Tibial artery (tissue), 4 donors: ENCODE measurements at regions not wholly inside any gene's neighbourhood (a gene's known extent, or its start where the extent isn't known, plus 50 kb on each side); places are given as distances from the start of the nearest gene placed in this dataset.

Experiments
- DNase-seq, 2 donors: peaks; one replicate each; pipeline ENCODE4 v3.0.0-alpha.2; 2019
- H3K27ac ChIP-seq, 2 donors: fragments of 200-600 bp; sonication (generic) in 1 of 2; 1 replicate in 1 of 2; 2 replicates in 1 of 2; pipeline ENCODE4 v1.5.1; 2018 to 2019; ENCODE audit warnings: mild to moderate bottlenecking in 1 of 2
- H3K27me3 ChIP-seq, 2 donors: fragments of 200-600 bp; sonication (generic) in 1 of 2; one replicate each; pipeline versions ENCODE4 v1.5.1 to v1.6.0; 2016 to 2019
- H3K36me3 ChIP-seq, 3 donors: fragments of 200-600 bp; sonication (generic) in 2 of 3; one replicate each; pipeline ENCODE4 v1.5.1; 2016 to 2019; ENCODE audit warnings: mild to moderate bottlenecking in 2 of 3
- H3K4me1 ChIP-seq, 4 donors: fragments of 200-600 bp; sonication (generic) in 2 of 4; 1 replicate in 3 of 4; 2 replicates in 1 of 4; pipeline ENCODE4 v1.5.1; 2016 to 2019
- H3K4me3 ChIP-seq, 2 donors: fragments of 200-600 bp; sonication (generic) in 1 of 2; 1 replicate in 1 of 2; 2 replicates in 1 of 2; pipeline ENCODE4 v1.5.1; 2018 to 2019; ENCODE audit warnings: mild to moderate bottlenecking in 2 of 2
- H3K9me3 ChIP-seq, 3 donors: fragments of 200-600 bp; sonication (generic) in 1 of 3; one replicate each; pipeline ENCODE4 v1.5.1; 2016 to 2019
- CTCF ChIP-seq, 2 experiments: fragments of 200-600 bp in 1 of 2; fragments of 450-650 bp in 1 of 2; IDR thresholded peaks; one replicate each; pipeline ENCODE4 v1.5.1; 2017 to 2019; ENCODE audit warnings: antibody characterized with exemption in 2 of 2, mild to moderate bottlenecking in 1 of 2, moderate library complexity in 1 of 2
- intact Hi-C: fragments of 100-400 bp; cut with DNase I; formaldehyde crosslinking; loops from one replicate; pipeline ENCODE4 v1.15.0; 2023; ENCODE audit warnings: low total_unique reads

GRCh38 chr2:8412082-8412481, 269.8 kb upstream of the ID2 start:
- Histone ChIP-seq H3K4me3 (no peak overlapping the region), H3K36me3 (no peaks in the 10 kb centered on the region), H3K27me3 (no peaks in the 10 kb centered on the region), H3K4me1 (peaks cover 0 to 15% (median 4%) of the 10 kb centered on the region in 4 donors), H3K27ac (peak overlapping the region in 1 of 2 donors; percentile 26), H3K9me3 (no peaks in the 10 kb centered on the region)
- intact Hi-C loops, result no loop called here
- DNase-seq, result no peak
- TF ChIP-seq CTCF (IDR thresholded peaks at IDR 0.05), result no peak

DNA sequence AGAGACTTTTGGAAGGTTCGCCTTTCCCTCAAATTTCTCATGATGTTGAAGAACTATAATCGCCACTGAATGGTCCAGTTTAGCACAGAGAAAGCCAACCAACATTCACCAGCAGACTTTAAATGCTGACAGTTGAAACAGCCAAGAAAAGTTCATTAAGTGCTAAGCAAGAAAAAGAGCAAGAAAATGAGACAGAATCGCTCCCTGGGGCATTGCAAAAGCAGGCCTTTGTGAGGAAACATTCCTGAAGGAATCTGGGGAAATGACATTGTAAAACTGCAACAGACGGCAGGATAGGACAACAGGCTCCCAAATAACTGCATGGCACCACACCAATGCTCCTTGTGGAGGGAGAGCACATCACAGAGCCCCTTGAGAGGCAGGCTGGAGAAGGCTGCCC, 269.3 kb upstream of the ID2 start:
- peak; percentile 80 to 81 for DNase-seq
- peak overlapping the region in 1 of 2 donors; percentile 26 for H3K27ac ChIP-seq
- no peak for TF ChIP-seq CTCF (IDR thresholded peaks at IDR 0.05)
- no peaks in the 10 kb centered on the region for H3K36me3 ChIP-seq
- peaks cover 0 to 15% (median 4%) of the 10 kb centered on the region in 4 donors for H3K4me1 ChIP-seq
- no peaks in the 10 kb centered on the region for H3K27me3 ChIP-seq
- intact Hi-C loops, result no loop called here
- no peaks in the 10 kb centered on the region for H3K9me3 ChIP-seq
- no peak overlapping the region for H3K4me3 ChIP-seq

- TF ChIP-seq CTCF (IDR thresholded peaks at IDR 0.05), result no peak
- intact Hi-C loops, result no loop called here
- Histone ChIP-seq H3K9me3 (no peaks in the 10 kb centered on the region), H3K36me3 (no peaks in the 10 kb centered on the region), H3K27me3 (no peaks in the 10 kb centered on the region), H3K4me3 (no peak overlapping the region), H3K27ac (no peak overlapping the region), H3K4me1 (peaks cover 0 to 15% (median 4%) of the 10 kb centered on the region in 4 donors)
- peak; percentile 56 to 61 for DNase-seq
These were observed 268.2 kb upstream of the ID2 start for GRCh38 chr2:8413589-8414135.

DNA sequence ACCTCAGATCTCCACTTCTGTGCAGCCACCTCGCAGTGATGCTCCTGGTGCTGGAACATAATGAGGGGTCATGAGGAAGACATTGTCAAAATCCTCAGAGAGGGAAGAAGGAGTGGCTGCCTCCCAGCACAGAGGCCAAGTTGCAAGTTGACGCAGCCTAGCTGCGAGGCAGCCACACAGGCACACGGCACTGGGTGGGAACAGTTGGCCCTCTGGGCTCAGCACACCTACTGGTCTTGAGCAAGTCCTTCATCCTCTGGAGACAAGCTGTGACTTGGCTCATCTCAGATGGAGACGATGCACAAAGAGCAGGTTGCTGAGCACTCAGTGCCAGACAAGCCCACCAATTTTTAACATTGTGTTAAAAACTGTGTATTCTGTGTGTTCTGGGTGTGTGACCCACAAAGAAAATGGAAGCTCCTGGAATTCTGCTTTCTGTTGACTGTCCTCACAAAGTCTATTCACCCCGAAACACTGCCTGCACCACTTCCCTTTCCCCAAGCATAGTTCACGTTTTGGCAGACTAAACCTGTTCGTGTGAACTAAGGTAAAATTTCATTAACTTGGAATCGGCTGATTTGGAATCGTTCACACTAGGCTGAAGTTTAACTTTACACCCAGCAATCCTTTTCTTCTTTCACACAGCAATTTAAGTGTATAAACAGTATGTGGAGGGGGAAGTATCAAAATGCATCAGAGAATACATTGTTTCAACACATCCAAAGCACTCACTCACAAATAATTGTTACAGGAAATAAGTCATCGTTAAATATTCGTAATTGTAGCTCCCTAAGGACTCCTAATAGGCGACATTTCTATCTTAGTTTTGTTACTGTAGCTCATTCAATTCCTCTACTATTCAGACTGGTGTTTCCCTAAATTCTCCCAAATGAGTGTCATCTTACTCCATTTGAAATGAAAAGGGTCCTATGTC, 266.6 kb upstream of the ID2 start:
- H3K27me3 ChIP-seq, result no peaks in the 10 kb centered on the region
- no peak overlapping the region for H3K4me3 ChIP-seq
- peak in 1 of 2 donors; percentile 40 for DNase-seq
- no peaks in the 10 kb centered on the region for H3K36me3 ChIP-seq
- peaks cover 0 to 15% (median 4%) of the 10 kb centered on the region in 4 donors for H3K4me1 ChIP-seq
- no peak overlapping the region for H3K27ac ChIP-seq
- intact Hi-C loops, result no loop called here
- TF ChIP-seq CTCF (IDR thresholded peaks at IDR 0.05), result no peak
- H3K9me3 ChIP-seq, result no peaks in the 10 kb centered on the region

DNA sequence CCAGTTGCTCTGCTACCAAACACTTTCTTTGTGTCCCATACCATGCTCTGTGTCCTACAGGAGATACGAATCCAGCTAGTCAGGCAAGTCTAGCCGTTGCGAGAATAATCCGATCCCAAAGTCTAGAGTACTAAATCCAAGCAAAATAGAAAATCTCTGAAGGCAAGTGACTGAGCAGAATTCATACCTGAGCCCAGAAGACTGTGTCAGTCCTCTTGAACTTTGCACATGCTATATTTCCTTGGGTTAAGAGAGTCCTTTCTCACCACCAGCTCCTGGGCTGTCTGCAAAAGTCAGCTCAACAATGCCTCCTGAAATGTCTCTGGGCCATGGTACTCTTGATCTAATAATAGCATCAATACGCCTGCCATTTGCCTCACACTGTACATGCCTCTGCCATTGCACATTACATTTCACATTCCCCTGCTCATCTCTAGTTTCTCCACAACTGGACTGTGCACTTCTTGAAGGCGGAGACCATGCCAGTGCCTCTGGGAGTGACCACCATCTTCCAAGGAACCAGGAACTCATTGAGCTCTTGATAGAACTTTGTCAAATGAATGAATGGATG, 265.8 kb upstream of the ID2 start:
- Histone ChIP-seq H3K36me3 (no peaks in the 10 kb centered on the region), H3K4me3 (no peak overlapping the region), H3K27ac (no peak overlapping the region), H3K4me1 (peaks cover 0 to 15% (median 4%) of the 10 kb centered on the region in 4 donors), H3K9me3 (no peaks in the 10 kb centered on the region), H3K27me3 (no peaks in the 10 kb centered on the region)
- intact Hi-C loops, result no loop called here
- TF ChIP-seq CTCF (IDR thresholded peaks at IDR 0.05), result no peak
- DNase-seq, result no peak
